GM18951 (cell line): ENCODE measurements at regions not wholly inside any gene's neighbourhood (a gene's known extent, or its start where the extent isn't known, plus 50 kb on each side); places are given as distances from the start of the nearest gene placed in this dataset.
"Not testable (repeated sequence)": the region's sequence is repeated elsewhere in the genome, so short reads cannot be mapped to it uniquely, and the experiment has no call there.

Experiments used
- POLR2A ChIP-seq: IDR thresholded peaks from 4 replicates; pipeline ENCODE4 v1.6.1; 2011; ENCODE audit warnings: mild to moderate bottlenecking; ENCODE audit not compliant: insufficient read length, insufficient read depth; ENCODE audit errors: extremely low read depth
- in situ Hi-C: fragments of 300-500 bp; cut with MboI; formaldehyde crosslinking; loops from one replicate; pipeline ENCODE4 v1.12.0; 2022; ENCODE audit warnings: low sequenced_read_pairs, mixed read lengths, inconsistent platforms; ENCODE audit not compliant: unreplicated experiment

GRCh38 chr5:67989456-67989855 is 226.1 kb upstream of the PIK3R1 start:
- in situ Hi-C loops, result no loop called here
- no peak for TF ChIP-seq POLR2A

- in situ Hi-C loops, result no loop called here
- no peak for TF ChIP-seq POLR2A
Observed at GRCh38 chr5:67986761-67987160, 228.8 kb upstream of the PIK3R1 start.

- TF ChIP-seq POLR2A, result no peak
- in situ Hi-C loops, result no loop called here
Observed at GRCh38 chr5:67985686-67986387, 229.7 kb upstream of the PIK3R1 start.

GRCh38 chr5:67984546-67984945 is 231.0 kb upstream of the PIK3R1 start:
- in situ Hi-C loops, result no loop called here
- TF ChIP-seq POLR2A, result no peak

GRCh38 chr5:67983251-67984110 is 232.1 kb upstream of the PIK3R1 start:
- in situ Hi-C loops, result no loop called here
- TF ChIP-seq POLR2A, result no peak

GRCh38 chr5:67982160-67982559 is 233.4 kb upstream of the PIK3R1 start:
- in situ Hi-C loops, result not testable (repeated sequence)

- in situ Hi-C loops, result no loop called here
- TF ChIP-seq POLR2A, result no peak
Observed at GRCh38 chr5:67978171-67978570, 237.4 kb upstream of the PIK3R1 start.

GRCh38 chr5:67976891-67977601 is 238.5 kb upstream of the PIK3R1 start:
- in situ Hi-C loops, result no loop called here

GRCh38 chr5:67976181-67976580 is 239.4 kb upstream of the PIK3R1 start:
- in situ Hi-C loops, result no loop called here
- TF ChIP-seq POLR2A, result no peak

More at GRCh38 chr5:67976891-67977601, 238.5 kb upstream of the PIK3R1 start:
- no peak for TF ChIP-seq POLR2A

GRCh38 chr5:67974471-67974870 is 241.1 kb upstream of the PIK3R1 start:
- TF ChIP-seq POLR2A, result no peak
- in situ Hi-C loops, result no loop called here

GRCh38 chr5:67974054-67974453 is 241.5 kb upstream of the PIK3R1 start:
- no peak for TF ChIP-seq POLR2A
- in situ Hi-C loops, result no loop called here

GRCh38 chr5:67971971-67972821 is 243.4 kb upstream of the PIK3R1 start:
- no peak for TF ChIP-seq POLR2A
- in situ Hi-C loops, result no loop called here
